OCI-LY1 (cell line): ENCODE measurements at regions not wholly inside any gene's neighbourhood (a gene's known extent, or its start where the extent isn't known, plus 50 kb on each side); places are given as distances from the start of the nearest gene placed in this dataset.

Source experiments
- H2AFZ ChIP-seq: fragments of 200-600 bp; sonication (generic), shearing (Covaris generic); 2 replicates; pipeline ENCODE4 v1.6.0; 2014; ENCODE audit warnings: antibody characterized with exemption, mild to moderate bottlenecking, low read length
- H3F3A ChIP-seq: fragments of 200-600 bp; sonication (generic), shearing (Covaris generic); 2 replicates; pipeline ENCODE4 v1.6.0; 2014; ENCODE audit warnings: mild to moderate bottlenecking, antibody characterized with exemption, low read length, moderate library complexity; ENCODE audit not compliant: insufficient read depth
- H3K27ac ChIP-seq: fragments of 200-600 bp; sonication (generic); 2 replicates; pipeline ENCODE4 v1.5.1; 2014; ENCODE audit warnings: low read length, mixed run types, mild to moderate bottlenecking, low read depth; ENCODE audit not compliant: poor library complexity, severe bottlenecking
- H3K27me3 ChIP-seq: fragments of 200-600 bp; sonication (generic); 2 replicates; pipeline ENCODE4 v1.6.0; 2014; ENCODE audit warnings: antibody characterized with exemption, mild to moderate bottlenecking, low read length, moderate library complexity; ENCODE audit not compliant: insufficient read depth
- H3K36me3 ChIP-seq: fragments of 200-600 bp; sonication (generic); 2 replicates; pipeline ENCODE4 v1.6.1; 2014; ENCODE audit warnings: mild to moderate bottlenecking, antibody characterized with exemption, low read length, moderate library complexity, mixed read lengths; ENCODE audit not compliant: insufficient read depth
- H3K4me1 ChIP-seq: fragments of 200-600 bp; sonication (generic); 2 replicates; pipeline ENCODE4 v1.5.1; 2014; ENCODE audit warnings: mild to moderate bottlenecking, low read length, moderate library complexity; ENCODE audit not compliant: insufficient read depth, severe bottlenecking
- H3K4me2 ChIP-seq: fragments of 200-600 bp; sonication (generic), shearing (Covaris generic); 2 replicates; pipeline ENCODE4 v1.6.1; 2014; ENCODE audit warnings: low read length
- H3K4me3 ChIP-seq: fragments of 200-600 bp; sonication (generic); 2 replicates; pipeline ENCODE4 v1.5.1; 2014; ENCODE audit warnings: low read length, low read depth, mild to moderate bottlenecking, mixed read lengths; ENCODE audit not compliant: poor library complexity, severe bottlenecking
- H3K79me2 ChIP-seq: fragments of 200-600 bp; shearing (Covaris generic); 2 replicates; pipeline ENCODE4 v1.6.1; 2016; ENCODE audit warnings: mixed run types, low read length, mixed read lengths; ENCODE audit not compliant: insufficient read depth
- H3K9ac ChIP-seq: fragments of 200-600 bp; sonication (generic), shearing (Covaris generic); 2 replicates; pipeline ENCODE4 v1.6.1; 2014; ENCODE audit warnings: mild to moderate bottlenecking, low read length, mixed read lengths
- H3K9me2 ChIP-seq: fragments of 200-600 bp; sonication (generic), shearing (Covaris generic); 2 replicates; pipeline ENCODE4 v1.6.1; 2014; ENCODE audit warnings: low read depth, mild to moderate bottlenecking, low read length, mixed read lengths
- H3K9me3 ChIP-seq: fragments of 200-600 bp; shearing (Covaris generic); 2 replicates; pipeline ENCODE4 v1.6.1; 2014; ENCODE audit warnings: low read length, mixed read lengths
- H4K20me1 ChIP-seq: fragments of 200-600 bp; sonication (generic), shearing (Covaris generic); 2 replicates; pipeline ENCODE4 v1.6.0; 2016; ENCODE audit warnings: mild to moderate bottlenecking, low read length; ENCODE audit not compliant: insufficient read depth
- CTCF ChIP-seq: fragments of 200-600 bp; sonication (generic), shearing (Covaris generic); IDR thresholded peaks from 2 replicates; pipeline ENCODE4 v1.5.1; 2017; ENCODE audit warnings: mild to moderate bottlenecking, antibody characterized with exemption, low read length, moderate library complexity, mixed read lengths
- EZH2 ChIP-seq: fragments of 200-600 bp; sonication (generic), shearing (Covaris generic); IDR thresholded peaks from 2 replicates; pipeline ENCODE4 v1.8.0; 2017; ENCODE audit warnings: borderline replicate concordance, mixed run types, mild to moderate bottlenecking, antibody characterized with exemption, low read length, moderate library complexity, mixed read lengths

- H3K79me2 ChIP-seq = no peaks in the 10 kb centered on the region
- H3K27ac ChIP-seq = no peak overlapping the region
- TF ChIP-seq EZH2 = no peak
- no peak for TF ChIP-seq CTCF
These were observed 1126.7 kb downstream of the TUSC7 start for GRCh38 chr3:117836296-117836695.

GRCh38 chr3:117837391-117837790 is 1127.8 kb downstream of the TUSC7 start:
- Histone ChIP-seq H4K20me1 (no peaks in the 10 kb centered on the region), H3K4me3 (no peak overlapping the region), H3K9ac (no peak overlapping the region), H3K4me1 (no peaks in the 10 kb centered on the region), H2AFZ (no peak overlapping the region), H3F3A (no peaks in the 10 kb centered on the region), H3K4me2 (no peak overlapping the region), H3K9me2 (no peaks in the 10 kb centered on the region), H3K27me3 (no peaks in the 10 kb centered on the region), H3K36me3 (no peaks in the 10 kb centered on the region), H3K79me2 (no peaks in the 10 kb centered on the region), H3K27ac (no peak overlapping the region), H3K9me3 (no peaks in the 10 kb centered on the region)
- TF ChIP-seq EZH2 = no peak
- TF ChIP-seq CTCF = no peak

More at GRCh38 chr3:117836296-117836695, 1126.7 kb downstream of the TUSC7 start:
- Histone ChIP-seq H3K4me1 (no peaks in the 10 kb centered on the region), H2AFZ (no peak overlapping the region), H4K20me1 (no peaks in the 10 kb centered on the region), H3K4me3 (no peak overlapping the region), H3F3A (no peaks in the 10 kb centered on the region), H3K4me2 (no peak overlapping the region), H3K9ac (no peak overlapping the region), H3K9me3 (no peaks in the 10 kb centered on the region), H3K36me3 (no peaks in the 10 kb centered on the region), H3K9me2 (no peaks in the 10 kb centered on the region), H3K27me3 (no peaks in the 10 kb centered on the region)

GRCh38 chr3:117842086-117842485 is 1132.5 kb downstream of the TUSC7 start:
- Histone ChIP-seq H3K27me3 (no peaks in the 10 kb centered on the region), H2AFZ (no peak overlapping the region), H3F3A (no peaks in the 10 kb centered on the region), H3K9me3 (no peaks in the 10 kb centered on the region), H3K36me3 (no peaks in the 10 kb centered on the region), H4K20me1 (no peaks in the 10 kb centered on the region), H3K79me2 (no peaks in the 10 kb centered on the region), H3K27ac (no peak overlapping the region), H3K9ac (no peak overlapping the region), H3K4me2 (no peak overlapping the region), H3K9me2 (no peaks in the 10 kb centered on the region), H3K4me3 (no peak overlapping the region), H3K4me1 (no peaks in the 10 kb centered on the region)
- no peak for TF ChIP-seq EZH2
- no peak for TF ChIP-seq CTCF
